Caki2 (cell line): ENCODE measurements at regions not wholly inside any gene's neighbourhood (a gene's known extent, or its start where the extent isn't known, plus 50 kb on each side); places are given as distances from the start of the nearest gene placed in this dataset.

Source experiments
- DNase-seq: peaks from one replicate; pipeline ENCODE4 v3.0.0-alpha.2; 2015; ENCODE audit warnings: low read depth
- in situ Hi-C: cut with HindIII; loops from 2 replicates; pipeline ENCODE4 v1.10.0; 2016; ENCODE audit warnings: low sequenced_read_pairs, low pct_unique_long_range_greater_than_20kb, mixed read lengths

- no peak for DNase-seq
- in situ Hi-C loops = no loop called here
Observed at GRCh38 chrX:10073671-10074070, 83.1 kb upstream of the CLCN4 start.

GRCh38 chrX:10074241-10074941, 82.4 kb upstream of the CLCN4 start:
- no peak for DNase-seq
- in situ Hi-C loops = no loop called here

GRCh38 chrX:10076765-10077164, 80.0 kb upstream of the CLCN4 start:
- no peak for DNase-seq
- in situ Hi-C loops = no loop called here

- no peak for DNase-seq
- in situ Hi-C loops = no loop called here
Observed at GRCh38 chrX:10077425-10078188, 79.2 kb upstream of the CLCN4 start.

GRCh38 chrX:10078266-10078665, 78.5 kb upstream of the CLCN4 start:
- no peak for DNase-seq
- in situ Hi-C loops = no loop called here

GRCh38 chrX:10079231-10079630, 77.5 kb upstream of the CLCN4 start:
- in situ Hi-C loops = no loop called here
- no peak for DNase-seq

GRCh38 chrX:10083809-10084208, 73.0 kb upstream of the CLCN4 start:
- in situ Hi-C loops = no loop called here
- DNase-seq = no peak

GRCh38 chrX:10085223-10085622, 71.6 kb upstream of the CLCN4 start:
- in situ Hi-C loops = no loop called here
- DNase-seq = no peak

- in situ Hi-C loops = no loop called here
- no peak for DNase-seq
Observed at GRCh38 chrX:10086676-10087075, 70.1 kb upstream of the CLCN4 start.

- in situ Hi-C loops = no loop called here
- no peak for DNase-seq
Observed at GRCh38 chrX:10087391-10087790, 69.4 kb upstream of the CLCN4 start.

- peak; percentile 8 for DNase-seq
- in situ Hi-C loops = no loop called here
Observed at GRCh38 chrX:10089378-10089795, 67.4 kb upstream of the CLCN4 start.

GRCh38 chrX:10090319-10090718, 66.5 kb upstream of the CLCN4 start:
- in situ Hi-C loops = no loop called here
- DNase-seq = no peak

GRCh38 chrX:10095246-10095645, 61.5 kb upstream of the CLCN4 start:
- in situ Hi-C loops = no loop called here
- no peak for DNase-seq

- DNase-seq = no peak
- in situ Hi-C loops = no loop called here
Observed at GRCh38 chrX:10095698-10096432, 60.9 kb upstream of the CLCN4 start.

GRCh38 chrX:10098270-10098713, 58.5 kb upstream of the CLCN4 start:
- in situ Hi-C loops = no loop called here
- DNase-seq = no peak

GRCh38 chrX:10099411-10099810, 57.4 kb upstream of the CLCN4 start:
- in situ Hi-C loops = no loop called here
- no peak for DNase-seq

GRCh38 chrX:10101269-10101668, 55.5 kb upstream of the CLCN4 start:
- peak; percentile 23 for DNase-seq
- in situ Hi-C loops = no loop called here

- in situ Hi-C loops = no loop called here
Observed at GRCh38 chrX:10102046-10102704, 54.6 kb upstream of the CLCN4 start.

GRCh38 chrX:10103023-10103422, 53.8 kb upstream of the CLCN4 start:
- in situ Hi-C loops = no loop called here
- DNase-seq = peak; percentile 66

More at GRCh38 chrX:10102046-10102704, 54.6 kb upstream of the CLCN4 start:
- DNase-seq = no peak
